Subcutaneous abdominal adipose tissue (tissue), 5 donors: ENCODE measurements at regions not wholly inside any gene's neighbourhood (a gene's known extent, or its start where the extent isn't known, plus 50 kb on each side); places are given as distances from the start of the nearest gene placed in this dataset.

Source experiments
- H3K27ac ChIP-seq: one replicate; pipeline ENCODE4 v1.7.0; 2013; ENCODE audit warnings: low read depth, mild to moderate bottlenecking, inconsistent platforms, low read length, moderate library complexity
- H3K27me3 ChIP-seq, 5 donors: one replicate each; pipeline ENCODE4 v1.7.0; 2013; ENCODE audit warnings: low read length in 5 of 5, inconsistent platforms in 1 of 5; ENCODE audit not compliant: control insufficient read depth in 5 of 5, insufficient read depth in 4 of 5
- H3K36me3 ChIP-seq, 5 donors: one replicate each; pipeline ENCODE4 v1.7.0; 2013; ENCODE audit warnings: low read length in 5 of 5; ENCODE audit not compliant: control insufficient read depth in 5 of 5, insufficient read depth in 5 of 5
- H3K4me1 ChIP-seq, 5 donors: one replicate each; pipeline ENCODE4 v1.7.0; 2013; ENCODE audit warnings: low read length in 5 of 5, mild to moderate bottlenecking in 3 of 5, moderate library complexity in 1 of 5; ENCODE audit not compliant: control insufficient read depth in 5 of 5, insufficient read depth in 5 of 5
- H3K4me3 ChIP-seq, 5 donors: one replicate each; pipeline ENCODE4 v1.7.0; 2013; ENCODE audit warnings: low read length in 5 of 5, low read depth in 1 of 5
- H3K9ac ChIP-seq, 5 donors: one replicate each; pipeline ENCODE4 v1.7.0; 2013; ENCODE audit warnings: low read length in 5 of 5, mild to moderate bottlenecking in 4 of 5, moderate library complexity in 3 of 5
- H3K9me3 ChIP-seq, 5 donors: one replicate each; pipeline ENCODE4 v1.7.0; 2013; ENCODE audit warnings: low read length in 5 of 5; ENCODE audit not compliant: control insufficient read depth in 5 of 5
- donor health status: healthy.
- donor health status: healthy.
- donor health status: healthy.
- donor health status: healthy.
- donor health status: healthy.

GRCh38 chr16:54525104-54525503 lies 238.5 kb upstream of the IRX3 start:
- H3K4me1 ChIP-seq: peaks cover 0 to 24% (median 4%) of the 10 kb centered on the region in 5 donors
- no peak overlapping the region for H3K4me3 ChIP-seq
- H3K27me3 ChIP-seq: no peaks in the 10 kb centered on the region
- no peak overlapping the region for H3K9ac ChIP-seq
- peaks cover 0 to 17% (median 10%) of the 10 kb centered on the region in 5 donors for H3K9me3 ChIP-seq
- no peak overlapping the region for H3K27ac ChIP-seq
- no peaks in the 10 kb centered on the region for H3K36me3 ChIP-seq

GRCh38 chr16:54522584-54522983 lies 236.0 kb upstream of the IRX3 start:
- Histone ChIP-seq H3K36me3 (no peaks in the 10 kb centered on the region), H3K9me3 (peaks cover 0 to 21% (median 14%) of the 10 kb centered on the region in 5 donors), H3K4me3 (no peak overlapping the region), H3K27me3 (no peaks in the 10 kb centered on the region), H3K9ac (no peak overlapping the region), H3K27ac (no peak overlapping the region), H3K4me1 (peaks cover 0 to 24% (median 4%) of the 10 kb centered on the region in 5 donors)

GRCh38 chr16:54521327-54521726 lies 234.7 kb upstream of the IRX3 start:
- Histone ChIP-seq H3K36me3 (no peaks in the 10 kb centered on the region), H3K27ac (no peak overlapping the region), H3K9ac (no peak overlapping the region), H3K27me3 (no peaks in the 10 kb centered on the region), H3K9me3 (peaks cover 0 to 15% (median 14%) of the 10 kb centered on the region in 5 donors), H3K4me3 (no peak overlapping the region), H3K4me1 (peaks cover 0 to 24% (median 4%) of the 10 kb centered on the region in 5 donors)

- H3K36me3 ChIP-seq: no peaks in the 10 kb centered on the region
- H3K9ac ChIP-seq: no peak overlapping the region
- H3K27me3 ChIP-seq: no peaks in the 10 kb centered on the region
- H3K4me3 ChIP-seq: no peak overlapping the region
- H3K4me1 ChIP-seq: peaks cover 0 to 17% (median 0%) of the 10 kb centered on the region in 5 donors
- peaks cover 0 to 7% (median 4%) of the 10 kb centered on the region in 5 donors for H3K9me3 ChIP-seq
- H3K27ac ChIP-seq: no peak overlapping the region
Measured at GRCh38 chr16:54519161-54519695, 232.6 kb upstream of the IRX3 start.

- H3K4me3 ChIP-seq: no peak overlapping the region
- H3K27me3 ChIP-seq: peaks cover 0 to 3% (median 0%) of the 10 kb centered on the region in 5 donors
- no peak overlapping the region for H3K9ac ChIP-seq
- H3K27ac ChIP-seq: no peak overlapping the region
- H3K36me3 ChIP-seq: no peaks in the 10 kb centered on the region
- peaks cover 0 to 5% (median 0%) of the 10 kb centered on the region in 5 donors for H3K4me1 ChIP-seq
- peaks cover 0 to 7% (median 4%) of the 10 kb centered on the region in 5 donors for H3K9me3 ChIP-seq
Measured at GRCh38 chr16:54517181-54517580, 230.6 kb upstream of the IRX3 start.

- Histone ChIP-seq H3K4me3 (no peak overlapping the region), H3K36me3 (no peaks in the 10 kb centered on the region)
Measured at GRCh38 chr16:54512467-54512995, 225.9 kb upstream of the IRX3 start.

GRCh38 chr16:54511222-54511731 lies 224.7 kb upstream of the IRX3 start:
- no peaks in the 10 kb centered on the region for H3K9me3 ChIP-seq
- H3K9ac ChIP-seq: no peak overlapping the region
- peaks cover 0 to 6% (median 0%) of the 10 kb centered on the region in 5 donors for H3K4me1 ChIP-seq

More at GRCh38 chr16:54512467-54512995, 225.9 kb upstream of the IRX3 start:
- peaks cover 0 to 3% (median 0%) of the 10 kb centered on the region in 5 donors for H3K27me3 ChIP-seq
- no peaks in the 10 kb centered on the region for H3K9me3 ChIP-seq
- no peak overlapping the region for H3K27ac ChIP-seq
- H3K4me1 ChIP-seq: peaks cover 0 to 6% (median 0%) of the 10 kb centered on the region in 5 donors
- H3K9ac ChIP-seq: no peak overlapping the region

GRCh38 chr16:54510685-54511221 lies 224.2 kb upstream of the IRX3 start:
- H3K27me3 ChIP-seq: peaks cover 0 to 3% (median 0%) of the 10 kb centered on the region in 5 donors
- H3K9ac ChIP-seq: no peak overlapping the region
- no peak overlapping the region for H3K4me3 ChIP-seq
- no peaks in the 10 kb centered on the region for H3K9me3 ChIP-seq
- H3K36me3 ChIP-seq: no peaks in the 10 kb centered on the region
- peaks cover 0 to 6% (median 0%) of the 10 kb centered on the region in 5 donors for H3K4me1 ChIP-seq
- H3K27ac ChIP-seq: no peak overlapping the region

More at GRCh38 chr16:54511222-54511731, 224.7 kb upstream of the IRX3 start:
- no peak overlapping the region for H3K27ac ChIP-seq
- no peaks in the 10 kb centered on the region for H3K36me3 ChIP-seq
- H3K27me3 ChIP-seq: peaks cover 0 to 3% (median 0%) of the 10 kb centered on the region in 5 donors
- H3K4me3 ChIP-seq: no peak overlapping the region

GRCh38 chr16:54509456-54509855 lies 222.9 kb upstream of the IRX3 start:
- Histone ChIP-seq H3K4me1 (peaks cover 0 to 8% (median 0%) of the 10 kb centered on the region in 5 donors), H3K4me3 (no peak overlapping the region), H3K9ac (no peak overlapping the region), H3K27me3 (peaks cover 0 to 3% (median 0%) of the 10 kb centered on the region in 5 donors), H3K27ac (no peak overlapping the region), H3K9me3 (no peaks in the 10 kb centered on the region), H3K36me3 (no peaks in the 10 kb centered on the region)

GRCh38 chr16:54508351-54508750 lies 221.8 kb upstream of the IRX3 start:
- no peaks in the 10 kb centered on the region for H3K9me3 ChIP-seq
- no peak overlapping the region for H3K27ac ChIP-seq
- no peak overlapping the region for H3K4me3 ChIP-seq
- peaks cover 0 to 11% (median 5%) of the 10 kb centered on the region in 5 donors for H3K4me1 ChIP-seq
- H3K36me3 ChIP-seq: no peaks in the 10 kb centered on the region
- no peaks in the 10 kb centered on the region for H3K27me3 ChIP-seq
- H3K9ac ChIP-seq: no peak overlapping the region
